ENCODE measurements at regions not wholly inside any gene's neighbourhood (a gene's known extent, or its start where the extent isn't known, plus 50 kb on each side); places are given as distances from the start of the nearest gene placed in this dataset.

DNA sequence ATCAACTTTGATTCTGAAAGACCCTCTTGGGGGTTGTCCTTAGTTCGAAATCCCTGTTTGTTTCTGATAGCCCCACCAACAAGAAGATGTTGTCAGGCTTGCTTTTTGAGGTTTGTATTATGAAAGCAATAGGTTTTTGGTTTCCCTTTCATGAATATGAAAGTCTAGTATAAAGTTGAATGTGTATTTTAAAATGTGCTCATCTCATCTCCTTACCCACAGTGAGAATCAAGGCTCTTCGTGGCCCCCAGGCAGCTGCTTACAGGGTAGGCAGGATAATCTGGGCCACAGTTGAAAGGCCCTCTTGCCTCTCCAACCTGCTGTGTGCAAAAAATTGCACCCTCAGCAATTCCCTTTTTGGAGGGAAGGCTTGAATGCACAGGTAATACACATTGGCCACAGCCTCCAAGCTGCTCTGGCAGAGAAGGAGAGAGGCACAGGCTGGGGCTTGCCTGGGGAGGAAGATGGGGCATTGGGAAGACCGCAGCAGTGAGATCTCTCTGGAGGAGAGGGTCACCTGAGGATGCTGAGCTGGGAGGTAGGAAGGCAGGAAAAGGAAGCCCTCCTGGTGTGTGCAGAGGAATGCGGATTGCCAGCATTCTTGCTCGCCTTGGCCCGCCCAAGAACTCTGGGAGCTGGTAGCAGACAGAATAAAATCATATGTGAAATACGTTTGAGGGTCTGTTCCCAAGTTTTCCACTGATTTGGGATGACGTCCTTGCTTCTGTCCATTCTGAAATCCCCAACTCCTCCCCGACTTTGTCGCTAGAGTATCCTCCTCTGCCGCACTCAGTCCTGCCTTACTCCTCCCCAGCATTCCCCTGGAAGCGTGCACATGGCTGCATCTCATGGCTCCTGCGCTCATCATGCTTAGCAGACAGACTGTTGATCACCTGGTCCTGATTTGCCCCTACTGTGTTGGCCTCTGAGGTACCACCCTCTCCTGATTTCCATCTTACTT, 196.4 kb downstream of the RPLP1 start:
- TF ChIP-seq, protein P1, sequence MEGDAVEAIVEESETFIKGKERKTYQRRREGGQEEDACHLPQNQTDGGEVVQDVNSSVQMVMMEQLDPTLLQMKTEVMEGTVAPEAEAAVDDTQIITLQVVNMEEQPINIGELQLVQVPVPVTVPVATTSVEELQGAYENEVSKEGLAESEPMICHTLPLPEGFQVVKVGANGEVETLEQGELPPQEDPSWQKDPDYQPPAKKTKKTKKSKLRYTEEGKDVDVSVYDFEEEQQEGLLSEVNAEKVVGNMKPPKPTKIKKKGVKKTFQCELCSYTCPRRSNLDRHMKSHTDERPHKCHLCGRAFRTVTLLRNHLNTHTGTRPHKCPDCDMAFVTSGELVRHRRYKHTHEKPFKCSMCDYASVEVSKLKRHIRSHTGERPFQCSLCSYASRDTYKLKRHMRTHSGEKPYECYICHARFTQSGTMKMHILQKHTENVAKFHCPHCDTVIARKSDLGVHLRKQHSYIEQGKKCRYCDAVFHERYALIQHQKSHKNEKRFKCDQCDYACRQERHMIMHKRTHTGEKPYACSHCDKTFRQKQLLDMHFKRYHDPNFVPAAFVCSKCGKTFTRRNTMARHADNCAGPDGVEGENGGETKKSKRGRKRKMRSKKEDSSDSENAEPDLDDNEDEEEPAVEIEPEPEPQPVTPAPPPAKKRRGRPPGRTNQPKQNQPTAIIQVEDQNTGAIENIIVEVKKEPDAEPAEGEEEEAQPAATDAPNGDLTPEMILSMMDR (IDR thresholded peaks at IDR 0.05; ENCODE audit: borderline replicate concordance, extremely low read depth, low read length, poor library complexity, severe bottlenecking): no peak
- no peak for TF ChIP-seq EZH2 (IDR thresholded peaks at IDR 0.05; ENCODE audit: borderline replicate concordance, low read depth, low read length, severe bottlenecking)
